GM18870 (cell line): ENCODE measurements at regions not wholly inside any gene's neighbourhood (a gene's known extent, or its start where the extent isn't known, plus 50 kb on each side); places are given as distances from the start of the nearest gene placed in this dataset.

Experiments
- ATAC-seq: cut with Tn5 transposase; IDR thresholded peaks from one replicate; pipeline ENCODE4 v1.9.1; 2021; ENCODE audit warnings: moderate library complexity; ENCODE audit not compliant: unreplicated experiment

DNA sequence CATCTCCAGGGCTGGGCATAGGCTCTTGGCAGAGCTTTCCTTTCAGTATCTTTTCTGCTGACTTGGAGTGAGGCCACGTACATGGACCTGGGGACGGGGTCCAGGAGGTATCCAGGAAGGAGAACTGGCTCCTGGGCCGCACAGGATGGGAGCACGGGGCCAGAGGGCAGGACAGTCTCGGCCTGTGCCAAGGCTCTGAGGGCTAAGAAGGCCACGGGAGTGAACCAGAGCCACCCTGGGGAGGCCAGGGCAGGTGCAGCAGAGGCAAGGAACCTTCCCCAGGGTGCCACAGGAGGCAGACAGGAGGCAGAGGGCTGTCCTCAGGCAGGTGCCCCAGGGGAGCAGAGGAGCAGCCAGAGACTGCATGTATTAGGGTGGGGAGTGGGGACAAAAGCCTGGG, 50.3 kb downstream of the PLXNA1 start:
- no peak for ATAC-seq

DNA sequence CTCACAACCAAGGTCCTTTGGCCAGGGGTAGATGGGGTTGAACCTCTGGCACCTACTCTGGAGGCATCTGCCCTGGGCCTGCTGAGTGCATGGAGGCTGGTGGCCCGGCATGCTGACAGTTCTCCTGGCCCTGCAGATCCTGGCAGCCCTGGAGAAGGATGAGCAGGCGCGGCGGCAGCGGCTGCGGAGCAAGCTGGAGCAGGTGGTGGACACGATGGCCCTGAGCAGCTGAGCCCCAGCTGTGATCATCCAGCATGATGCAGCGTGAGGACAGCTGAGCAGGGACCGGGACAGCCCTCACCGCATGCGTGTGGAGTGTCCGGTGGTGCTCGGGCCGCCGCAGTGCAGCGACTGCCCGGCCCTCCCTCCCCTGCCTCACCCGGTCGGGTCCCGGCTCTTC, 50.9 kb downstream of the PLXNA1 start:
- no peak for ATAC-seq

DNA sequence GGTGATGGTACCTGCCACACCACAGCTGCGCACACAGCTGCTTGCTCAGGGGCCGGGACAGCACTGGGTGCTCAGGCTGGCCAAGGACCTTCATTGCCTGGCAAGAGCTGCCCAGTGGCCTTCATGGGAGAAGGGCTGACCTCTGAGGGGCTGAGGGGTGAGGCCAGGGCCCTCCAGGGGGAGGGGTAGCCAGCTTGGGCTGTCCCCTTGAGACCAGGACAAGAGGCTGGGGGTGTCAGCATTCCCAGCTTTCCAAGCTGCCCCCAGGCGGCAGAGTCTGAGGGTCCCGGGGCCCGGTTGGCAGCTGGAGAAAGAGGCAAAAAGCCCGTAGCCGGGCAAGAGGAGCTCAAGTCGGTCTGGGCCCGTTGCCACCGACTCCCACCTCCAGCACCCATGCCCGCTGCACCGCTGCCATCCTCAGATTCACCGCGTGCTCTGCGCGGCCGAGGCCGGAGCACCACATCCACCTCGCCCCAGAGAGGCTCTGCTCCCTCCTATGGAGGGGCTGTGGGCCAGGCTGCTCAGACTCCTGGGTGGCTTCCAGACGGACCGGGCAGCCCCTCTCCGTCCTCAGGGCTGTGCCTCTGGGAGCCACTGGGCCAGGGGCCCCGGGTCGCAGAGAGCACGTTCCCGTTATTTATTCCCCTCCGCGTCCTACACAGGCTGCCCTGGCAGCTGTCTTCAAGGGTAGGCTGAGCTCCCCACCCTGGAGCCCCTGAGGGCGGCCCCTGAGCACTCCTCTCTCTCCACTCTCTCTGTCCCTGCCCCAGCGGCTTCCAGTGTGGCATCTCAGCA, 51.5 kb downstream of the PLXNA1 start:
- ATAC-seq, result no peak

DNA sequence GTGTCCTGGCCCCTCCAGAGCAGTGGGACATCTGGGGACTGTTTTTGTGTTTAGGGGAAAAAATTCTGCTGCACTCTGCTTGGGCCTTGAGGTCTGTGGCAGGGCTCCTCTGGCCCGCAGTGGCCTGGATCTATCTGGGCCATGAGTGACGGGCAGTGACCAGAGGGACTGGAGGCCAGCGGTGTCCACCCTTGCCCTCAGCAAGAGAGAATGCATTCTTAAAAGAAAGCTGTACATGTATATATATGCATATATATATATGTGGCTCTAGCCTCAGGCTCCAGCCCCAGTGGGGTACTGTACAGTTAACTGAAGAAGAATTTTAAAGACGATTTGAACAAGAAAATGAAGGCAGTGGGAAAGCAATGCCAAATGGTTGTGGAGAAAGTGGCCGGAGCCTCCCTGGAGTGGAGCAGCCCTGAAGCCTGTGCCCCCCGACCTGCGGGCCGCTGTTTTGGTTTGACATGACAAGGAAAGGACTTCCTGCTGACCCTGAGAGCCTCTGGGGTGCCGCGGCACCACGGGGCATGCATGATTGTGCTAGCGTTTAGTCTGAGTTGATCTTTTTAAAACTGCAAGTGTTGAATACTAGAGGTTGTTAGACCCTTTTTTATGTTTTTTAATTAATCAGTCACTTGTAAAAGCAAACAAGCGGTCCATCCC, 52.2 kb downstream of the PLXNA1 start:
- no peak for ATAC-seq

DNA sequence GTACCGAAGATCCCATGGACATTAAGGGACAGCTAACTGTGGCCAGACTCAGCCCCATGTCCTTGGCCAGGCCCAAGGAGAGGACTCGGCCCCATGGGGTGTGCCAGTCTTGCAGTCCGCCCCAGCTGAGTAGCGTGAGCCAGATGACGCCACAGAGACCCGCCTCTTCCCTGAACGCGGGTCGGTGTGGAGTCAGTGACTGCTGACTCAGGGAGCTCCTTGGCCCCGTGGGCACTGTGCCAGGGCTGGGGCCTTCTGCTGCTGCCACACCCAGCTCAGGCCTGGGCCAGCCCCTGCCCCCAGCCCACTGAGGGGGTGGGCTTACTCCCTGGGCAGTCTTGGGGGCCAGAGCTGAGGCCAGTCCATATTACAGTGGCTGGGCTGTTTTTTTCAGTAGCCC, 52.8 kb downstream of the PLXNA1 start:
- ATAC-seq, result no peak

DNA sequence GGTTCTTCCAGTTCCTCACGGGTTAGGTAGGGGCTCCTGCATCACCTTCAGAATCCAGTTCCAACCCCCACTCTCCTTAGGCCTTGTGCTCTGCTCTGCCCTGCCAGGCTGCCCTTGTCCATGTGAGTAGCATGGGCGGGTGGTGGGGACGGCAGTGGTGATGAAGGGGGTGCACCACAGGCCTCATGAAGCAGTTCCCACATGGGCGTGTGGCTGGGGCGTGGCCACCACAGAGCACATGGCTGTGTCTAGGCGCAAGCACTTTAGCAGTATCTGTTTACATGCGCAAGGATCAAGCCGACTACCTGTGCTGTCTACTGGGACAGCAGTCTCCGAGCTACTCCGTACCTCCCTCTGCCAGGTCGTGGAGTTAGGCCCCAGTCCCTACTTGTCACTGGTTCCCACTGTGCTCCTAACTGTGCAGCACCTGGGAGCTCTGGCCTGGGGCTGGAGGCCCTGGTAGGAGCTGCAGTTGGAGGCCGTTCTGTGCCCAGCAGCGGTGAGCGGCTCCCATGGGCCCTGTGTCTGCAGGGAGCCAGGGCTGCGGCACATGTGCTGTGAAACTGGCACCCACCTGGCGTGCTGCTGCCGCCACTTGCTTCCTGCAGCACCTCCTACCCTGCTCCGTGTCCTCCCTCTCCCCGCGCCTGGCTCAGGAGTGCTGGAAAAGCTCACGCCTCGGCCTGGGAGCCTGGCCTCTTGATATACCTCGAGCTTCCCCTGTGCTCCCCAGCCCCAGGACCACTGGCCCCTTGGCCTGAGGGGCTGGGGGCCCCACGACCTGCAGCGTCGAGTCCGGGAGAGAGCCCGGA, 53.5 kb downstream of the PLXNA1 start:
- ATAC-seq, result no peak

DNA sequence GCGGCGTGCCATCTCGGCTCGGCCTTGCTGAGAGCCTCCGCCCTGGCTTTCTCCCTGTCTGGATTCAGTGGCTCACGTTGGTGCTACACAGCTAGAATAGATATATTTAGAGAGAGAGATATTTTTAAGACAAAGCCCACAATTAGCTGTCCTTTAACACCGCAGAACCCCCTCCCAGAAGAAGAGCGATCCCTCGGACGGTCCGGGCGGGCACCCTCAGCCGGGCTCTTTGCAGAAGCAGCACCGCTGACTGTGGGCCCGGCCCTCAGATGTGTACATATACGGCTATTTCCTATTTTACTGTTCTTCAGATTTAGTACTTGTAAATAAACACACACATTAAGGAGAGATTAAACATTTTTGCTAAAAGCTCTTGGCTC, 54.1 kb downstream of the PLXNA1 start:
- ATAC-seq, result no peak

DNA sequence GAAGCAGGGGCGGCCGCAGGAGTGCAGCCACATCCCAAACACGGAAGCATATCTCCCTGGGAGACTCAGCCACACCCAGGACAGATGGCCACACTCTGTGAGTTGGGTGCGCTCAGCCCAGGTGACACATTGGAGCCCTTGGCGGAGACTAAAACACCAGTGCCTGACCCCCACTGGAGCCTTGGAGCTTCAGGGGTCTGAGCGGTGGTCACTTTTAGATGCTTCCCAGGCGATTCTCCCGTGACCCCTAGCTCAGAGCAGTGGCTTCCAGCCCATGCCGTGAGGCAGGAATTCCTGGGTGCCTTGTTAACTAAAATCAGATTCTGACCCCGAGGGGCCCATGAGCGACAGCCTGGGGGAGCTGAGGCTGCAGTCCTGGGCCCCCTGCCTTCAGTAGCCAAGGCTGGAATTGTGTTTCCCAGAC, 54.5 kb downstream of the PLXNA1 start:
- ATAC-seq, result no peak

DNA sequence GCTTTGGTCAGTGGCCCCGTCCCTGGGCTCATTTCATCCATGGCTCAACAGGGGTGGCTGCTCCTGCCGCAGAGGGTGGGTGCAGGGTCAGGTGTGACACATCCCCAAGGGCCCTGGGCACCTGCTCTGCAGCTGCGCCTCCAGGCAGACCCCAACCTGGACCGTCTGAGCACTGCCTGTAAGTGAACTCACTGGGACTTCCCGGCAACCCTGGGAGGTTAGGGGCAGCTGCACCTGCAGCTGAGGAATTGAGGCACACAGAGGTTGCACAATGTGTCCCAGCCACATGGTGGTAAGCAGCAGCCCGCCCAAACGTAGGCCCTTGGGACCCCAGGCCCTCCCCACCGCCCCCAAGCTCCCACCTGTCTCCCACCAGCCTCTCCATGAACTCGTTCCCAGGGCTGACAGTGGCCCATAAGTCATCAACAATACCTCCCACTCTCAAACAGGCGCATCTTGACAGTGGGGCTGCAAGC, 55.1 kb downstream of the PLXNA1 start:
- no peak for ATAC-seq

DNA sequence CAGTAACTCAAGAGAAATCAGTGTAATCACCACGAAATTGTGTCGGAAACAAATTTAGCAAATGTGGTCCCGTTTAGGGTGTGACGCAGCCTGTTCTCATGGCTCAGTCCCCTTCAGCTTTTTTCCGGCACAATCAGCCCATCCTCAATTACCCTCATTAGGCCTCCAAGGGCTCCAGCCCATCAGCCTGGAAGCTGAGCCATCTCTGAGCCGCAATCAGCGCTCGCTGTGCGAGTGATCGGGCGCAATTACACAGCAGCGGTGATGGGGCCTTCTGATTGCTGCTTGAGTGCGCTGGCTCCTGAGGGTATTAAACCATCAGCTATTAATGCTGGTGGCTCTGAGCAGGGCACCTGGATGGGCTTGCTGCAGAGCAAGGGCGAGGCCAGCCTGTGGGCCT, 55.6 kb downstream of the PLXNA1 start:
- ATAC-seq, result no peak

DNA sequence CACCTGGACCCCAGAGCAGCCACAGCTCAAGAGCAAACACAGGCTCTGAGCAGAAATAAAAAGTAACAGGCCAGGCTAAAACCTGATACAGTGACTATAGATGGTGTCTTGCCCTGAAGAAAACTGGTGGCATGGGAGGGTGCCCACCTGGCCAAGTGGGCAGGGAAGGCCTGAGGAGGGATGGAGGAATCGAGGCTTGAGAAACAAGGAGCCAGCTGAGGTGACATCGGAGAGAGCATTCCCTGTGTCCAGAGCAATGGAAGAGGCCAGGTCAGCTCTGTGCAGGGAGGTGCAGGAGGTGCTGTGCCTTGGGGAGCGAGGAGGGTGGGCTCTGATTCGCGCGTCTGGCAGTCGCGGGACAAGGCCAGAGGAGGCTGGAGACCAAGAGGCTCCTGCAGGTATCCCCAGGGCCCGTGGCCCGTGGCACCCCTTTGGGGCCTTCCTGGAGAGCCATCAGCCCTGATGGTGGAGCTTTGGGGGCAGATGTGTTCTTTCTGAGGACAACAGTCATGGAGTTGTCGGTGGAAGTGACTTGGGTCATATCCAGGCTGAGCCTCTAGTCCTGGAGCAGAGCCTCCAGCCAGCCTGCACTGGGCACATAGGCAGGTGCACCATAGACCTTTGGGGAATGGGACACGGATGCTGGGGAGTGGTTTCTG, 56.1 kb downstream of the PLXNA1 start:
- no peak for ATAC-seq

DNA sequence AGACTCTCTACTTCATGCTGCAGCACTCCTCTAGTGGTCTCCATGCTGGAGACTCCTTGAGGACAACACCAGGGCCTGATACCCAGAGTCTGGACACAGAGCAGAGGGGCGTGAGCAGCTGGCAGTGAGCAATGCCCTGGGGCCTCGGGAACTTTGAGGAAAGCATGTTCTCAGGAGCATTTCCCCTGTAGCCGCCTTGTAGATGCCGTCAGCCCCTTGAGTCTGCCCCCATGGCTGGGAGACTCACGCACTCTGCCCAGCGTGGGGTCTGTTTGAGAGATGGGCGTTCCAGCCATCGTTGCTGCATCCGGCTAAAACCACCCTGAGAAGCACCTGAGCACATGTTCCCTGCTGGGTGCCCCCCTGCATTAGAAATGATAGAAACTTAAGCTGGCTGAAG, 56.8 kb downstream of the PLXNA1 start:
- ATAC-seq, result no peak

DNA sequence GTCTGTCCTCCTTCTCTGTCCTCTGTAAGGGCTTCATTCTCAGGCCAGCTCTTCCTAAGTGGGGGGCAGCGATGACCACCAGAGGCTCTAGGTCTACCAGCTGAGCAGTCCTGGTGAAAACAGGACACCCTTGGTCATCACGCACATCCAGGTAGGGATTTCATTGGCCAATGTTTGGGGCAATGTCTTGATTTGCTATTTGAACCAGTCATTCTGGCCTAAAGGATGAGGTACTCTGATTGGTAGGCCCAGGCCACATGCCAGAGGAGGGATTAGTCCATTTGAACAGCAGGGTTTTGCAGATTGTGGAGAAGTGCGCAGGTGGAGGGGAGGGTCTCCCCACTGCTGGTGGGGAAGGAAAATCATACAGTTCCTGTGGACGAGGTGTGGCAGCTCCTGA, 57.3 kb downstream of the PLXNA1 start:
- no peak for ATAC-seq

DNA sequence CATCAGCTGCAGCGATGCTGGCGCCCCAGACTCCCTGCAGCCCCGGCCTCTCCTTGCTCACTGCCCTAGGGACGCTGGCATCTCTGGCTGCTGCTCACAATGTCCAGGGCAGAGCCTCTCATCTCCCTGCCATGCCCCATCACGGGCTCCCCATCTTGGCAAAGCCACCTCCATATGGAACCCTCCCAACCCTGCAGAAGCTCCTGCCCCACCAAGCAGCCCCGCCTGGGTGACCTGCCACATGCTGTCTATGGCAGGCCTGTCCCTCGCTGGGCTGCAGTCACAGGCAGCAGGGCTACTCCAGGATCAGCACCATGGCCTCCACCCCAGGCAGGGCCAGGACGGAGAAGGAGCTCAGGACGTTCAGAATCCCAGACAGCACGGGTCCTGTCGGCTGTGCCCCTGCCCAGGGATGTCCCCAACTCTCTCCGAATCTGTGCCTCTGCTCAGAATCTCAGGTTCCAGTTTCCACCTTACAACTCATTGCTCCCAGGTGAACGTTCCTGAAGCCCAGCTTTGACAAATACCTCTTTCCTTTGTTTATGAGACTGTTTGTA, 58.4 kb downstream of the PLXNA1 start:
- no peak for ATAC-seq

DNA sequence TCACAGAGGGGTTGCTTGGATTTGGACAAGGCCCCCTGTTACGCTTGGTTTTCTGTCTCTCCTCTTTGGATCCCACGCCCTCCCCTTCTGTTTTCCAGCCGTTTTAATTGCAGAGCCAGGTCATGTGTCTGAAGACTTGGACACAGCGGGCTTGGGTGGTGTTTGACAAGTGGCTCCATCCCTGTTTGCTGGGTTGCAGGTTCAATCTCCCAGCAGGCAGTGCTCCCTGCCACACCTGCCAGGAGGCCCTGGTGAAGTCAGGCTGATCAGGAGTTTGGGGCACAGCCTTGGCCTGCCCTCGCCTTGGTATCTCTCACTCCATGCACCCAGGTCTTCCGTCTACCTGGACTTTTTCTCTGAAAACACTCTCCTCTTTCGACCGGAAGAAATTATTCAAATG, 59.0 kb downstream of the PLXNA1 start:
- no peak for ATAC-seq

DNA sequence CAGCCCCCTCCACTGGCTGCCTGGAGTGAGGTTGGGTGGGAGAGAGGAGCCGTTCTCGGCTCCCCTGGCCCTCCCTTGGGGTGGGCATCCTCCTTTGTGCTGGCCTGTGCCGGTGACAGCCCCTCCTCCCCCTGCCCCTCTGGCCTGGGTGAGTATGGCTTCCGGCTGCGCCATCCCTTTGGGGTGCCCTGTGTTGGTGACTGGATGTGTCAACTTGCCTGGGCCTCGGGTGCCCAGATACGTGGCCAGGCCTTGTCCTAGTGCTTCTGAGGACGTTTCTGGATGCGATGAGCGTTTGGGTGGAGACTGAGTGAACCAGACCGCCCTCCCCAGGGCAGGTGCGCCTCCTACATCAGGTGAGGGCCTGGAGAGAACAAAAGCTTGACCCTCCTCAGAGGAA, 59.7 kb downstream of the PLXNA1 start:
- no peak for ATAC-seq

DNA sequence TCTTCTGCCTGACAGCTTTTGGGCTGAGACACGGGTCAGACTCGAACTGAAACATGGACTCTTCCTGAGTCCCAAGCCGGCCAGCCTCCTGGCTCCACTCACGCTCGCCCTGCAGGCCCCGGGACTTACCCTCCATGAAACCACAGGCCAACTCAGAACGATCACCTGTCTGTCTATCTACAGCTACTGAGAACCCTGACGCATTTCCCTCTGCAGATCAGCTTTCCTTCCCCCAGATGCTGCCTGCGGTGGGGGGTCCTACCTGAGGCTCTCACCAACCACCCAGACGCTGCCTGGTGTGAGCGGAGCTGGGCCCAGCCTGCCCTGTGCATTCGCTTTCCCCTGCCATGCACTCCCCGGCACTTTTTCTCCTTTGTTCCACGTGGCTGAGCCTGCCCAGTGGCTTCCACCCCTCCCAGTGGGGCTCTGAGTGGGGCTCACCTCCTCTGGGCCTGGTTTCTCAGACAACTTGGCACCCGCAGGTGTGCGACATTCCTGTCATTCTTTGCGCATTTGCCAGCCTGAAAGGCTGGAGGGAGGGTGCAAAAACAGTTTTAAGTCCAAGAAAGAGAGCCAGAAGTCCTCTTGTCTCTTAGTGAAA, 60.2 kb downstream of the PLXNA1 start:
- no peak for ATAC-seq

DNA sequence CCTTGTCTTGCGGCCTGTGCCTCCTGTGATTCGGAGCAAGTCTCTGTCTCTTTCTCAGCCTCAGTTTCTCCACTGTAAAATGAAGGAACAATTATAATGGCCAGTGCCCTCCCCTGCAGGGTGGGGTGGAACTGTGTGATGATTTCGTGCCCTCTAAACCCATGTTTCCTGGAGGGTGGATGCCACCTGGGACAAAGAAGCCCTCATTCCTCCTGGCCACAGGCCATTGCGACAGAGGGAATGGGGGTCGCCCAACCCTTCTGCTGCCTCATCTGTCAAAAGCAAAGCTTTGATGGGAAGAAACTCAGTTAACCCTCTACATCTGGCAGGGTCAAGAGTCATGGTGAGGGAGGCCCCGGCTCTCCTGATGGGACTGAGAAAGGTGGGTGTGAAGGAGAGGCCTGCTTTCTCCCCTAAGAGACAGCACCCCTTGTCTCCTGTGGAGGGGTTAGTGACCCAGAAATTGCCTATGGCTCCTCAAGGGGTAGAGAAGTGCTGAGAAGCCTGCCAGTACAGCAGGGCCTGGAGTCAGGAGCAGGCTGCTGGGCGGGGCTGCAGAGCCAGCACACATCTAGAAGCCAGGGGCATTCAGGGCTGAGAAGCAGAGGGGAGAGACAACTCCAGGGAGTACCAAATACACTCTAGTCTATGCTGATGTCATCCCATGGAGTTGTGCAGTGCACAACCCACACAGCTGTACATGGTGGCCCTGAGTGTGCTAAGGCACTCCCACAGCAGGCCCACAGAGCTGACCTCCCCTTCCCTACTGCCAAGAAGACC, 61.0 kb downstream of the PLXNA1 start:
- no peak for ATAC-seq

DNA sequence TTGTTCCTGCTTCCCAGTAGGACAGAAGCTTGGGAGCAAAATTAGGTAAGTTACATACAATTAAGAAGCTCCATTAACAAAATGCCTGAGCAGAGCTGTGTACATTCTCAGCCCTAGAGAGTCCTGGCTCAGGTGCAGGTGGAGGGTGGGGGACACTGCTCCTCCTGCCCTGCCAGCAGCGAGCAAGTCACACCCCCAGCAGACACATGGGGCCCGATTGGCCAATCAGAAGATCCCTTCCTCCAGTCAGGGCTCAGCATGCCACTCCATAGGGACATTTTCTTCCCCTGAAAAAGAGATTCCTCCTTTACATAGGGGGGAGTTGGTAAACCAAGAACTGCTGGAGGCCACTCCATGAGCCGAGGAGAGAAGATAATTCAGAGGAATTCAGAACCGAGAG, 62.1 kb downstream of the PLXNA1 start:
- no peak for ATAC-seq
